ENCODE measurements at regions not wholly inside any gene's neighbourhood (a gene's known extent, or its start where the extent isn't known, plus 50 kb on each side); places are given as distances from the start of the nearest gene placed in this dataset.

- no peak overlapping the region; the same call in 1 of the 2 replicates for H2BK15ac ChIP-seq (ENCODE audit: low read depth, low read length)
- H4K20me1 ChIP-seq (ENCODE audit: control insufficient read depth, insufficient read depth, insufficient read length): no peaks in the 10 kb centered on the region
- no peak overlapping the region for H2AFZ ChIP-seq (ENCODE audit: low read length)
- no peaks in the 10 kb centered on the region for H3K9me3 ChIP-seq (ENCODE audit: control insufficient read depth, low read depth, low read length)
- H2BK20ac ChIP-seq (ENCODE audit: low read depth, low read length, poor library complexity, severe bottlenecking): no peak overlapping the region
- H3K4me1 ChIP-seq (ENCODE audit: insufficient read depth, low read length): no peaks in the 10 kb centered on the region
- no peak overlapping the region for H3K4me3 Mint-ChIP-seq
- H3K9me3 Mint-ChIP-seq: no peaks in the 10 kb centered on the region
- H2BK5ac ChIP-seq (ENCODE audit: insufficient read length, low read length): no peak overlapping the region
- peaks cover 3 to 10% of the 10 kb centered on the region in 2 experiments; a peak in 2 of 4 replicates for H3K4me1 Mint-ChIP-seq
- DNase-seq: no peak
- H3K4ac ChIP-seq (ENCODE audit: low read depth, low read length): no peak overlapping the region
- no peaks in the 10 kb centered on the region for H3K79me2 ChIP-seq (ENCODE audit: insufficient read depth, low read length)
- no peaks in the 10 kb centered on the region for H3K79me1 ChIP-seq (ENCODE audit: insufficient read depth, low read depth, low read length, poor library complexity, severe bottlenecking)
- no peak overlapping the region for H3K9ac ChIP-seq (ENCODE audit: extremely low read depth, insufficient read length, low read length)
- H3K4me2 ChIP-seq (ENCODE audit: insufficient read depth, insufficient read length, low read length): no peak overlapping the region
- H3T11ph ChIP-seq (ENCODE audit: low read length): no peak overlapping the region
- no peak overlapping the region for H3K27ac ChIP-seq (ENCODE audit: insufficient read length, low read depth, low read length)
- no peak overlapping the region for H3K27ac Mint-ChIP-seq
- H3K14ac ChIP-seq (ENCODE audit: insufficient read depth, low read length): no peak overlapping the region
- H3K23me2 ChIP-seq (ENCODE audit: insufficient read length, low read depth, low read length, poor library complexity, severe bottlenecking): no peaks in the 10 kb centered on the region
- TF ChIP-seq CTCF (conservative IDR thresholded peaks at IDR 0.05): no peak
- H4K91ac ChIP-seq (ENCODE audit: insufficient read length, low read depth, low read length): no peak overlapping the region
- H4K8ac ChIP-seq (replicated peaks; ENCODE audit: insufficient read length, low read depth, low read length): no peak overlapping the region
- H3K56ac ChIP-seq (ENCODE audit: insufficient read length, low read depth, low read length): no peak overlapping the region
- no CpG with 5 or more reads among the region's 4 CpGs for WGBS (ENCODE audit: extremely low coverage, insufficient read length, low lambda C conversion rate)
- no peaks in the 10 kb centered on the region for H3K27me3 Mint-ChIP-seq (ENCODE audit: low read depth)
- no peaks in the 10 kb centered on the region for H3K36me3 Mint-ChIP-seq (ENCODE audit: insufficient read depth in 1 of 3, low read depth in 3 of 3)
- no peak overlapping the region for H3K23ac ChIP-seq (ENCODE audit: insufficient read length, low read depth, low read length)
- no peaks in the 10 kb centered on the region for H3K27me3 ChIP-seq (ENCODE audit: insufficient read depth, low read length)
- no peak overlapping the region for H2BK12ac ChIP-seq (ENCODE audit: insufficient read length, low read depth, low read length)
- no peak overlapping the region for H4K5ac ChIP-seq (ENCODE audit: insufficient read length, low read depth, low read length)
- no peak overlapping the region for H2AK5ac ChIP-seq (ENCODE audit: insufficient read length, low read length)
- H2BK120ac ChIP-seq (ENCODE audit: low read depth, low read length, poor library complexity, severe bottlenecking): no peak overlapping the region
- no peak overlapping the region for H3K18ac ChIP-seq (ENCODE audit: insufficient read length, low read depth, low read length)
Measured at GRCh38 chr5:18357486-18357885, 723.2 kb downstream of the TAF11L14 start.

Measured in H9 (cell line).